Pancreas (tissue), 10 donors: ENCODE measurements at regions not wholly inside any gene's neighbourhood (a gene's known extent, or its start where the extent isn't known, plus 50 kb on each side); places are given as distances from the start of the nearest gene placed in this dataset.

Experiments used
- ATAC-seq, 4 donors: fragments of 200-7000 bp; cut with Tn5 transposase; one replicate each; pipeline versions ENCODE4 v1.8.0 to v1.9.1; 2020; ENCODE audit warnings: mild to moderate bottlenecking in 4 of 4, moderate library complexity in 4 of 4
- DNase-seq, 6 donors: peaks; one replicate each; pipeline ENCODE4 v3.0.0-alpha.2; 2020
- FAIRE-seq: peaks from 2 replicates; lab custom pipeline; 2012; peaks lifted over from hg19 to GRCh38; lab: Jason Lieb, UNC
- H3K27ac ChIP-seq, 4 donors: fragments of 200-600 bp; sonication (generic); 1 replicate in 3 of 4; 2 replicates in 1 of 4; pipeline versions ENCODE4 v1.5.0 to v1.8.0; 2020
- H3K27me3 ChIP-seq, 4 donors: fragments of 200-600 bp; one replicate each; pipeline ENCODE4 v1.8.0; 2021
- H3K36me3 ChIP-seq, 3 donors: fragments of 200-600 bp; sonication (generic) in 1 of 3; one replicate each; pipeline versions ENCODE4 v1.5.0 to v1.8.0; 2020 to 2021
- H3K4me1 ChIP-seq, 3 donors: fragments of 200-600 bp; one replicate each; pipeline ENCODE4 v1.8.0; 2021
- H3K4me3 ChIP-seq, 4 donors: fragments of 200-600 bp; sonication (generic) in 2 of 4; one replicate each; pipeline versions ENCODE4 v1.5.0 to v1.8.0; 2020 to 2021
- H3K9me3 ChIP-seq, 4 donors: fragments of 200-600 bp; one replicate each; pipeline ENCODE4 v1.8.0; 2021
- CTCF ChIP-seq, 4 donors: fragments of 200-600 bp; sonication (generic) in 3 of 4; IDR thresholded peaks; one replicate each; pipeline versions ENCODE4 v1.5.0 to v1.8.0; 2021; ENCODE audit warnings: antibody characterized with exemption in 4 of 4
- WGBS, 2 donors: extraction: QIAGEN DNeasy Blood & Tissue Kit; methylation state at CpG; one replicate each; pipeline ENCODE4 v1.1.7; 2013; 5-methylcytosine and 5-hydroxymethylcytosine counted together
- intact Hi-C, 3 donors: fragments of 100-400 bp; cut with DNase I; formaldehyde crosslinking; loops; one replicate each; pipeline versions ENCODE4 v1.11.1 to v1.14.2; 2022
- donor health status: healthy with polysubstance abuse.
- donor health status: DM: no; HTN: no; CAD: no; lungs with moderate emphysema.
- donor health status: DM: no; HTN: no; CAD: no.
- donor health status: control.
- donor health status: control.
- donor health status: Bipolar disorder and iron deficiency.
- donor health status: DM: yes; HTN: yes; CAD: no.
- donor health status: DM: no; HTN: no; CAD: no.
- donor health status: DM: no; HTN: no; CAD: no.
- donor health status: DM: yes; HTN: yes; CAD: no.

GRCh38 chr13:85321734-85322133, 477.5 kb downstream of the SLITRK6 start:
- H3K9me3 ChIP-seq: no peaks in the 10 kb centered on the region
- ATAC-seq (no peak), DNase-seq (no peak), FAIRE-seq (no peak)
- no peak overlapping the region for H3K27ac ChIP-seq
- intact Hi-C loops: no loop called here
- peaks cover 0 to 5% (median 0%) of the 10 kb centered on the region in 4 donors for H3K27me3 ChIP-seq
- no peak overlapping the region for H3K4me3 ChIP-seq
- H3K4me1 ChIP-seq: no peaks in the 10 kb centered on the region
- H3K36me3 ChIP-seq: no peaks in the 10 kb centered on the region
- TF ChIP-seq CTCF (IDR thresholded peaks at IDR 0.05): no peak

- Histone ChIP-seq H3K27me3 (no peaks in the 10 kb centered on the region), H3K4me1 (no peaks in the 10 kb centered on the region), H3K36me3 (no peaks in the 10 kb centered on the region), H3K27ac (no peak overlapping the region), H3K4me3 (no peak overlapping the region), H3K9me3 (no peaks in the 10 kb centered on the region)
- WGBS, 2 donors: 45 to 71% methylated on average over 1 of the region's 1 CpG
- intact Hi-C loops: no loop called here
- DNase-seq (no peak), ATAC-seq (no peak), FAIRE-seq (no peak)
- TF ChIP-seq CTCF (IDR thresholded peaks at IDR 0.05): no peak
Observed at GRCh38 chr13:85317781-85318180, 481.4 kb downstream of the SLITRK6 start.

GRCh38 chr13:85316506-85317025, 482.7 kb downstream of the SLITRK6 start:
- TF ChIP-seq CTCF (IDR thresholded peaks at IDR 0.05): no peak
- Histone ChIP-seq H3K36me3 (no peaks in the 10 kb centered on the region), H3K4me3 (no peak overlapping the region), H3K9me3 (no peaks in the 10 kb centered on the region), H3K4me1 (no peaks in the 10 kb centered on the region), H3K27ac (no peak overlapping the region), H3K27me3 (no peaks in the 10 kb centered on the region)
- FAIRE-seq: no peak
- 42 to 48% methylated on average over 6 of the region's 6 CpGs for WGBS, 2 donors
- ATAC-seq: no peak
- DNase-seq: no peak
- intact Hi-C loops: no loop called here

- FAIRE-seq: no peak
- no peak for DNase-seq
- 41 to 45% methylated on average over 2 of the region's 2 CpGs for WGBS, 2 donors
Observed at GRCh38 chr13:85314686-85315085, 484.5 kb downstream of the SLITRK6 start.

More at GRCh38 chr13:85314686-85315085, 484.5 kb downstream of the SLITRK6 start:
- no peak overlapping the region for H3K27ac ChIP-seq
- no peaks in the 10 kb centered on the region for H3K27me3 ChIP-seq
- no peak for TF ChIP-seq CTCF (IDR thresholded peaks at IDR 0.05)
- H3K9me3 ChIP-seq: no peaks in the 10 kb centered on the region
- H3K4me3 ChIP-seq: no peak overlapping the region
- H3K4me1 ChIP-seq: no peaks in the 10 kb centered on the region
- ATAC-seq: no peak
- intact Hi-C loops: no loop called here
- no peaks in the 10 kb centered on the region for H3K36me3 ChIP-seq
